GM12801 (cell line): ENCODE measurements at regions not wholly inside any gene's neighbourhood (a gene's known extent, or its start where the extent isn't known, plus 50 kb on each side); places are given as distances from the start of the nearest gene placed in this dataset.

Experiments
- CTCF ChIP-seq: IDR thresholded peaks from one replicate; pipeline ENCODE4 v1.5.1; 2011; ENCODE audit warnings: control low read depth; ENCODE audit not compliant: insufficient read length; ENCODE audit errors: extremely low read depth

- TF ChIP-seq CTCF, result no peak
Measured at GRCh38 chr2:8026381-8026780, 655.5 kb upstream of the ID2 start.

GRCh38 chr2:8027387-8027786, 654.5 kb upstream of the ID2 start:
- TF ChIP-seq CTCF, result no peak

- no peak for TF ChIP-seq CTCF
Measured at GRCh38 chr2:8028036-8028435, 653.8 kb upstream of the ID2 start.

GRCh38 chr2:8028436-8028835, 653.4 kb upstream of the ID2 start:
- no peak for TF ChIP-seq CTCF

GRCh38 chr2:8028981-8029380, 652.9 kb upstream of the ID2 start:
- no peak for TF ChIP-seq CTCF

GRCh38 chr2:8030573-8031303, 651.1 kb upstream of the ID2 start:
- no peak for TF ChIP-seq CTCF

GRCh38 chr2:8031370-8031769, 650.5 kb upstream of the ID2 start:
- TF ChIP-seq CTCF, result no peak
